Mesothelial cell of epicardium (in vitro differentiated cells): ENCODE measurements at regions not wholly inside any gene's neighbourhood (a gene's known extent, or its start where the extent isn't known, plus 50 kb on each side); places are given as distances from the start of the nearest gene placed in this dataset.

ENCODE experiments used
- DNase-seq, 2 experiments: peaks; one replicate each; pipeline ENCODE4 v3.0.0; 2021; ENCODE audit warnings: low spot score in 2 of 2; ENCODE audit not compliant: unreplicated experiment in 2 of 2
- H3K27ac Mint-ChIP-seq: 2 replicates; pipeline ENCODE4 v1.8.0; 2021; ENCODE audit warnings: mixed read lengths
- H3K27me3 Mint-ChIP-seq: 2 replicates; pipeline ENCODE4 v1.8.0; 2021; ENCODE audit warnings: low read depth, mixed read lengths
- H3K36me3 Mint-ChIP-seq: 2 replicates; pipeline ENCODE4 v1.8.0; 2021; ENCODE audit warnings: mixed read lengths
- H3K4me1 Mint-ChIP-seq: 2 replicates; pipeline ENCODE4 v1.8.0; 2021; ENCODE audit warnings: mixed read lengths
- H3K4me3 Mint-ChIP-seq: 2 replicates; pipeline ENCODE4 v1.8.0; 2021; ENCODE audit warnings: mild to moderate bottlenecking, moderate library complexity, mixed read lengths
- H3K9me3 Mint-ChIP-seq: 2 replicates; pipeline ENCODE4 v1.8.0; 2021; ENCODE audit warnings: mixed read lengths
- TF ChIP-seq, protein P1 (sequence below): fragments of 200-600 bp; sonication (generic); IDR thresholded peaks from one replicate; pipeline ENCODE4 v1.5.0; 2021; ENCODE audit warnings: antibody characterized with exemption; ENCODE audit not compliant: unreplicated experiment

DNA sequence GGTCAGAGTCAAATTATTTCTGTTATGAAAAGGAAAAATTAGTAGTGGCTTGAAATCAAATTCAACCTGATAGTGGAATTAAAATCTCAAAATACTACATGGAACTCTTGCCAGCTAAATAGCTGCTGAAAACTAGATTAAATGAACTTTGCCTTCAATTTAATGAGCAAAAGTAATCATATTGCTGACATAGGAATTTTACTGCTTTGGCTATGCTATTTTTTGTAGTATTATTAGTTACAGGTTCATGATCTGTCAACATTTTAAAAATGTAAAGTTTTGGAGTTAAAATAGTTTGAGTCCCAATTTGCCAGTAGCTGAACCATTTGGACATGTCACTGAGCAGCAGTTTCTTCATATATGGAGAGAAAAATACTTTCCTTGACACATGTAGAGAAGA, 81.4 kb downstream of the RERGL start:
- Mint-ChIP-seq H3K27me3 (no peaks in the 10 kb centered on the region), H3K4me3 (no peak overlapping the region), H3K9me3 (peaks cover 3% of the 10 kb centered on the region), H3K4me1 (no peaks in the 10 kb centered on the region), H3K36me3 (no peaks in the 10 kb centered on the region), H3K27ac (no peak overlapping the region)
- TF ChIP-seq, protein P1, sequence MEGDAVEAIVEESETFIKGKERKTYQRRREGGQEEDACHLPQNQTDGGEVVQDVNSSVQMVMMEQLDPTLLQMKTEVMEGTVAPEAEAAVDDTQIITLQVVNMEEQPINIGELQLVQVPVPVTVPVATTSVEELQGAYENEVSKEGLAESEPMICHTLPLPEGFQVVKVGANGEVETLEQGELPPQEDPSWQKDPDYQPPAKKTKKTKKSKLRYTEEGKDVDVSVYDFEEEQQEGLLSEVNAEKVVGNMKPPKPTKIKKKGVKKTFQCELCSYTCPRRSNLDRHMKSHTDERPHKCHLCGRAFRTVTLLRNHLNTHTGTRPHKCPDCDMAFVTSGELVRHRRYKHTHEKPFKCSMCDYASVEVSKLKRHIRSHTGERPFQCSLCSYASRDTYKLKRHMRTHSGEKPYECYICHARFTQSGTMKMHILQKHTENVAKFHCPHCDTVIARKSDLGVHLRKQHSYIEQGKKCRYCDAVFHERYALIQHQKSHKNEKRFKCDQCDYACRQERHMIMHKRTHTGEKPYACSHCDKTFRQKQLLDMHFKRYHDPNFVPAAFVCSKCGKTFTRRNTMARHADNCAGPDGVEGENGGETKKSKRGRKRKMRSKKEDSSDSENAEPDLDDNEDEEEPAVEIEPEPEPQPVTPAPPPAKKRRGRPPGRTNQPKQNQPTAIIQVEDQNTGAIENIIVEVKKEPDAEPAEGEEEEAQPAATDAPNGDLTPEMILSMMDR = no peak
- DNase-seq = no peak

DNA sequence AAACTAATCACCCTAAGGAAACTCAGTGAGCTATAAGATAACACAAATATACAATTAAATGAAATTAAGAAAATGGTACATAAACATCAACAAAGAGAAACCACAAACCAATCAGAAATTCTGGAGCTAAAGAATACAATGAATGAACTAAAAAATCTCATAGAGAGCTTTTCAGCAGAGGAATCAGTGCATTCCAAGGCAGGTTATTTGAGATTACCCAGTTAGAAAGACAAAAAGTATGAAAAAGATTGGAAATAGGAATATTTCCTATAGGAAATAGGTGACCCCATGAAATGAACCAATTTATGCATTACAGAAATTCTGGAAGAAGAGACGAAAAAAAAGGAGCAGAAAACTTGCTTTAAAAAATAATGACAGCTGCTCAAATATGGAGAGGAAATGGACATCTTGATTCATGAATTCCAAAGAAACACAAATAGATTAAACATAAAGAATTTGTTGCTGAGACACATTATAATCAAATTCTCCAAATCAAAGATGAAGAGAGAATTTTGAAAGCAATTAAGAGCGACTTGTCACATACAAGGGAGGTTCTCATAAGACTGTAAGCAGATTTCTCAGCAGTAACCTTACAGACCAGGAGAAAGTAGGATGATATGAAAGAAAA, 90.7 kb downstream of the RERGL start:
- TF ChIP-seq, protein P1 = no peak
- Mint-ChIP-seq H3K9me3 (peaks cover 40% of the 10 kb centered on the region), H3K4me1 (no peaks in the 10 kb centered on the region), H3K36me3 (no peaks in the 10 kb centered on the region), H3K27me3 (no peaks in the 10 kb centered on the region), H3K4me3 (no peak overlapping the region), H3K27ac (no peak overlapping the region)
- no peak for DNase-seq

DNA sequence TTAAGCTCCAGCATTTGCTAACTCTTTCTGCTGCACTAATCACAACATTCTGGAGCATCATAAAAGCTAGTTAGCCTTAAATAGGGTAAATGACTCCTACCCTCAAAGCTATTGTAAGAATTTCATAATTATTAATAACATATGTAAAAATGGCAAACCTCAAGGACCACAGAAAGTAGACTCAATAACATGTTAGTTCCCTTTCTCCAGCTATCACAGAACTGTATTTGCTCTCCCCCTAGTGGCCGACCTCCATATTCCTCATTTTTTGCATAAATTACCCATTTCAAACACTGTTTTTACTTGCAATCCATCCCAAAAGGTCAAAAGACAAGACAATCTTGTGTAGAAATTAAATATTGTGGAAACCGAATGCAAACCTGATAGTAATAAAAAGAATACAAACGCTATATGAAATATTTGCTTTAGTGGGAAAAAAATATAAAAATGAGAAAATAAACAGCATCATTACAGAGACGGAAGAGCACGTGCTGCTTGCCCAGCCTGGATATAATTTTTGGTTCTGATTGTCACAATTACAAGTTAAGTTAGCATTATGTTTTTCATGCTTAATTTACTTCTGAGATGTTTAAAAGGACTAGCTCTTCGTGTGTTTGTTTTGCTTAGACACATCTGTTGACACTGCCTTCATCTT, 97.9 kb downstream of the RERGL start:
- Mint-ChIP-seq H3K27ac (no peak overlapping the region), H3K36me3 (no peaks in the 10 kb centered on the region), H3K4me1 (no peaks in the 10 kb centered on the region), H3K4me3 (no peak overlapping the region), H3K27me3 (peaks cover 2% of the 10 kb centered on the region), H3K9me3 (no peaks in the 10 kb centered on the region)
- TF ChIP-seq, protein P1 = peak; percentile 96
- peak in 1 of 2 experiments; percentile 45 for DNase-seq

DNA sequence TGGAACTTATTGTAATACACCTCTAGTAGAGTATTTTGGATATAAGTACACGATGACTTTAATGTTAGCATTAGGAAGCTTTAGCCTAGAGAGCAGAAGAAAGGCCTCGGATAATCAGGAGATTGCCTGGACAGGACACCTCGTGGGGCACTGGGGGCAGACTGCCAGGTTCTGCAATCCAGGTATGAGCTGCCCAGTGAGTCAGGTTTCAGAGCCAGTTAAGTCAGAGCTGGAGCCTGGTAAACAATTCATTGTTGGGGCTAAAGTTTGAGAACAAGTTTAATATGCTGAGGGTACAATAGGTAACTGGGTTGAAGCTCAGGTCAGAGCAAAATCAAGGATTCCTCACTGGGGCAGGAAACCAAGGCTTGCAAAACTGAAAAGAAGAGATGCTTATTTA, 107.4 kb downstream of the RERGL start:
- TF ChIP-seq, protein P1 = no peak
- no peaks in the 10 kb centered on the region for H3K36me3 Mint-ChIP-seq
- H3K9me3 Mint-ChIP-seq = no peaks in the 10 kb centered on the region
- H3K4me1 Mint-ChIP-seq = peaks cover 2% of the 10 kb centered on the region
- no peak overlapping the region for H3K4me3 Mint-ChIP-seq
- no peak overlapping the region for H3K27ac Mint-ChIP-seq
- H3K27me3 Mint-ChIP-seq = no peaks in the 10 kb centered on the region
- DNase-seq = no peak

DNA sequence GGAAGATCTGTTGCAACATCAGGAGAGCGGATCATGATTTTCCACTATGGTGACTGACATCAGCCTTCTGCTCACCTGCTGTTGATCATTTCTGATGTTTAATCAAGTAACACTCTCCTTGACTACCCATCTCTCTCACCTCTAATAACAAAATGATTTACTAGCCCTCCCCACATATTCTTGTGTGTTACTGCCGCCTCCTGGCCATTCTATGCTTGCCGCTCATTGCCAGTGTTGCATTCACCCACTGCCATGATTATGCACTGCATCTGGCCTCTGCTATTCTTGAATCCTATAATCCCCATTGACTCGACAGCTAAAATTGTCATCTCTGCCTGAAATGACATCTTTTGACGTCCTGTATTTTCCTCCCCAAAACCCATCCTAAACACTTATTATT, 113.8 kb downstream of the RERGL start:
- TF ChIP-seq, protein P1 = no peak
- no peak overlapping the region for H3K4me3 Mint-ChIP-seq
- no peaks in the 10 kb centered on the region for H3K4me1 Mint-ChIP-seq
- H3K27me3 Mint-ChIP-seq = peaks cover 3% of the 10 kb centered on the region
- no peak for DNase-seq
- H3K36me3 Mint-ChIP-seq = no peaks in the 10 kb centered on the region
- no peak overlapping the region for H3K27ac Mint-ChIP-seq
- H3K9me3 Mint-ChIP-seq = no peaks in the 10 kb centered on the region
